GM12878 (cell line): ENCODE measurements at regions not wholly inside any gene's neighbourhood (a gene's known extent, or its start where the extent isn't known, plus 50 kb on each side); places are given as distances from the start of the nearest gene placed in this dataset.
"Not testable (repeated sequence)": the region's sequence is repeated elsewhere in the genome, so short reads cannot be mapped to it uniquely, and the experiment has no call there.

ENCODE experiments used
- ATAC-seq: fragments of 200-7000 bp; cut with Tn5 transposase; 3 replicates; pipeline ENCODE4 v1.9.1; 2020; ENCODE audit warnings: mild to moderate bottlenecking, moderate library complexity
- BruUV-seq: library from RNA; stranded (reverse); fragments of 400-500 nt; replicated peaks from 2 replicates; lab custom pipeline; 2021; lab: Mats Ljungman, UMichigan
- CTCF ChIA-PET: fragments of 300-600 bp; sonication (Branson Sonifier 250); formaldehyde crosslinking; extraction: SDS; loops from one replicate; lab custom pipeline; 2021; ENCODE audit warnings: inconsistent platforms; lab: Yijun Ruan, JAX
- POLR2A ChIA-PET: fragments of 350-600 bp; formaldehyde crosslinking; extraction: SDS; loops from one replicate; lab custom pipeline; 2021; ENCODE audit warnings: inconsistent platforms; lab: Charles Lee
- RAD21 ChIA-PET: fragments of 300-600 bp; sonication (Branson Sonifier 250); formaldehyde crosslinking; loops from one replicate; lab custom pipeline; 2023; ENCODE audit warnings: antibody characterized with exemption; ENCODE audit not compliant: unreplicated experiment; lab: Charles Lee
- SMC1A ChIA-PET: fragments of 300-600 bp; sonication (Branson Sonifier 250); formaldehyde crosslinking; loops from one replicate; lab custom pipeline; 2023; ENCODE audit not compliant: unreplicated experiment, uncharacterized antibody; lab: Charles Lee
- DNase-seq: peaks from one replicate; pipeline ENCODE4 v3.0.0-alpha.2; 2011; ENCODE audit warnings: low read depth, low spot score
- FAIRE-seq: peaks from 3 replicates; lab custom pipeline; 2011; peaks lifted over from hg19 to GRCh38; lab: Jason Lieb, UNC
- H2AFZ ChIP-seq: 2 replicates; pipeline ENCODE4 v1.6.0; 2011; ENCODE audit warnings: low read depth, low read length, control low read depth; ENCODE audit not compliant: control insufficient read depth
- H3K27ac ChIP-seq: 2 replicates; pipeline ENCODE4 v1.5.1; 2011; ENCODE audit warnings: control low read depth; ENCODE audit not compliant: control insufficient read depth, insufficient read depth
- H3K27me3 ChIP-seq, 2 experiments: replicated peaks in 1 of 2; 2 replicates each; pipeline versions ENCODE4 v1.6.0 to v1.6.1; 2011; ENCODE audit warnings: low read length in 1 of 2; ENCODE audit not compliant: control insufficient read depth in 2 of 2, insufficient read depth in 2 of 2
- H3K36me3 ChIP-seq, 2 experiments: 2 replicates each; pipeline ENCODE4 v1.5.1; 2011; ENCODE audit warnings: low read length in 1 of 2; ENCODE audit not compliant: control insufficient read depth in 2 of 2, insufficient read depth in 2 of 2
- H3K4me1 ChIP-seq: 2 replicates; pipeline ENCODE4 v1.6.1; 2011; ENCODE audit warnings: mild to moderate bottlenecking, low read length, moderate library complexity, mixed read lengths; ENCODE audit not compliant: control insufficient read depth, insufficient read depth
- H3K4me2 ChIP-seq: 2 replicates; pipeline ENCODE4 v1.6.0; 2011; ENCODE audit warnings: control low read depth; ENCODE audit not compliant: control insufficient read depth, insufficient read depth
- H3K4me3 ChIP-seq: fragments of 200-600 bp; sonication (generic); 2 replicates; pipeline ENCODE4 v1.5.1; 2016
- H3K79me2 ChIP-seq: 2 replicates; pipeline ENCODE4 v1.6.0; 2011; ENCODE audit warnings: low read length; ENCODE audit not compliant: control insufficient read depth, insufficient read depth
- H3K9ac ChIP-seq: 2 replicates; pipeline ENCODE4 v1.8.0; 2011; ENCODE audit warnings: low read length, control low read depth, mixed read lengths; ENCODE audit not compliant: control insufficient read depth, insufficient read depth
- H3K9me3 ChIP-seq: replicated peaks from 3 replicates; pipeline ENCODE4 v1.5.1; 2011; ENCODE audit warnings: mild to moderate bottlenecking, low read length; ENCODE audit not compliant: control insufficient read depth, insufficient read depth
- H4K20me1 ChIP-seq: 2 replicates; pipeline ENCODE4 v1.6.0; 2011; ENCODE audit not compliant: control insufficient read depth, insufficient read depth
- WGBS: methylation state at CpG from one replicate; pipeline ENCODE4 v1.1.6; 2016; ENCODE audit warnings: low lambda C conversion rate; ENCODE audit not compliant: insufficient replicate concordance, insufficient coverage; ENCODE audit errors: missing lambda C conversion rate; 5-methylcytosine and 5-hydroxymethylcytosine counted together
- in situ Hi-C: fragments of 300-500 bp; cut with MboI; formaldehyde crosslinking; loops from 9 replicates; pipeline ENCODE4 v1.14.3; 2018; ENCODE audit warnings: mixed read lengths
- intact Hi-C: fragments of 100-400 bp; cut with micrococcal nuclease; formaldehyde crosslinking; loops from one replicate; pipeline ENCODE4 v1.14.2; 2022; ENCODE audit not compliant: unreplicated experiment

- H3K36me3 ChIP-seq, FAIRE-seq, SMC1A ChIA-PET, in situ Hi-C loops, BruUV-seq, H3K4me1 ChIP-seq, H3K9ac ChIP-seq, H4K20me1 ChIP-seq, H3K27me3 ChIP-seq, ATAC-seq, H2AFZ ChIP-seq, H3K9me3 ChIP-seq, H3K27ac ChIP-seq, CTCF ChIA-PET, RAD21 ChIA-PET, DNase-seq, H3K79me2 ChIP-seq, intact Hi-C loops, POLR2A ChIA-PET, H3K4me2 ChIP-seq, H3K4me3 ChIP-seq: not testable (repeated sequence)
- WGBS: 14% methylated on average over 5 of the region's 8 CpGs
Observed at GRCh38 chr9:42577851-42578250, 394.4 kb downstream of the SPATA31A6 start.
